HCT116 (cell line): ENCODE measurements at regions not wholly inside any gene's neighbourhood (a gene's known extent, or its start where the extent isn't known, plus 50 kb on each side); places are given as distances from the start of the nearest gene placed in this dataset.

Experiments used
- ATAC-seq: fragments of 200-7000 bp; cut with Tn5 transposase; 2 replicates; pipeline ENCODE4 v1.9.1; 2020; ENCODE audit warnings: mild to moderate bottlenecking, moderate library complexity
- BruUV-seq: library from RNA; stranded (reverse); fragments of 400-500 nt; replicated peaks from 2 replicates; lab custom pipeline; 2021; lab: Mats Ljungman, UMichigan
- CTCF ChIA-PET: fragments of 300-600 bp; sonication (Branson Sonifier 250); formaldehyde crosslinking; loops from one replicate; lab custom pipeline; 2021; ENCODE audit warnings: antibody characterized with exemption; lab: Charles Lee
- POLR2A ChIA-PET: fragments of 300-600, 350-600 bp; sonication (Branson Sonifier 250); formaldehyde crosslinking; loops from one replicate; lab custom pipeline; 2021; ENCODE audit warnings: antibody characterized with exemption; lab: Charles Lee
- RAD21 ChIA-PET, 2 experiments: fragments of 300-600 bp; sonication (Branson Sonifier 250); formaldehyde crosslinking; loops; one replicate each; lab custom pipeline; 2023; ENCODE audit warnings: low total read pairs in 2 of 2; ENCODE audit not compliant: uncharacterized antibody in 2 of 2, unreplicated experiment in 2 of 2, low non-redundant PET in 1 of 2; lab: Charles Lee
- DNase-seq: peaks from one replicate; pipeline ENCODE4 v3.0.0-alpha.2; 2010; ENCODE audit warnings: low read depth, low spot score
- H2AFZ ChIP-seq: fragments of 200-600 bp; shearing (Covaris generic), sonication (generic); 2 replicates; pipeline ENCODE4 v1.6.1; 2017; ENCODE audit warnings: low read depth, mixed run types, mixed read lengths, antibody characterized with exemption, low read length; ENCODE audit not compliant: poor library complexity, severe bottlenecking
- H3K27ac ChIP-seq: 2 replicates; pipeline ENCODE4 v1.5.1; 2012; ENCODE audit warnings: low read depth, low read length
- H3K27me3 ChIP-seq: fragments of 200-600 bp; sonication (generic); 2 replicates; pipeline ENCODE4 v1.6.1; 2016; ENCODE audit warnings: mixed run types, low read length, mixed read lengths; ENCODE audit not compliant: insufficient read depth
- H3K36me3 ChIP-seq, 2 experiments: fragments of 200-500 bp in 1 of 2; fragments of 200-600 bp in 1 of 2; sonication (Bioruptor generic) in 1 of 2; sonication (generic) in 1 of 2; 2 replicates each; pipeline versions ENCODE4 v1.5.1 to v1.6.1; 2014 to 2016; ENCODE audit warnings: low read length in 2 of 2, inconsistent platforms in 1 of 2, mixed read lengths in 1 of 2, mixed run types in 1 of 2; ENCODE audit not compliant: insufficient read depth in 2 of 2, control insufficient read depth in 1 of 2
- H3K4me1 ChIP-seq, 2 experiments: fragments of 200-600 bp in 1 of 2; sonication (generic) in 1 of 2; 2 replicates each; pipeline versions ENCODE4 v1.5.1 to v1.6.1; 2012 to 2017; ENCODE audit warnings: low read length in 2 of 2, inconsistent platforms in 1 of 2, mild to moderate bottlenecking in 1 of 2, mixed read lengths in 1 of 2, mixed run types in 1 of 2, moderate library complexity in 1 of 2; ENCODE audit not compliant: insufficient read depth in 2 of 2, control insufficient read depth in 1 of 2
- H3K4me2 ChIP-seq: fragments of 200-600 bp; sonication (generic); 2 replicates; pipeline ENCODE4 v1.6.1; 2017; ENCODE audit warnings: mixed run types, low read length, mixed read lengths
- H3K4me3 ChIP-seq, 2 experiments: fragments of 200-600 bp in 1 of 2; sonication (generic) in 1 of 2; replicated peaks in 1 of 2; 2 replicates each; pipeline ENCODE4 v1.5.1; 2011 to 2016; ENCODE audit warnings: low read length in 2 of 2, control low read depth in 1 of 2, low read depth in 1 of 2, mild to moderate bottlenecking in 1 of 2, mixed read lengths in 1 of 2, mixed run types in 1 of 2
- H3K79me2 ChIP-seq: fragments of 200-600 bp; sonication (generic); 2 replicates; pipeline ENCODE4 v1.6.1; 2017; ENCODE audit warnings: mild to moderate bottlenecking, mixed run types, low read length, moderate library complexity, mixed read lengths; ENCODE audit not compliant: insufficient read depth
- H3K9ac ChIP-seq: fragments of 200-600 bp; sonication (generic); 2 replicates; pipeline ENCODE4 v1.6.1; 2016; ENCODE audit warnings: low read length, mixed read lengths
- H3K9me2 ChIP-seq: fragments of 200-600 bp; sonication (generic), shearing (Covaris generic); 2 replicates; pipeline ENCODE4 v1.6.1; 2017; ENCODE audit warnings: mixed run types, mild to moderate bottlenecking, moderate library complexity; ENCODE audit not compliant: insufficient read depth
- H3K9me3 ChIP-seq, 2 experiments: fragments of 200-500 bp in 1 of 2; fragments of 200-600 bp in 1 of 2; sonication (Bioruptor generic) in 1 of 2; sonication (generic) in 1 of 2; 2 replicates each; pipeline ENCODE4 v1.6.1; 2014 to 2017; ENCODE audit warnings: low read length in 2 of 2, mixed read lengths in 2 of 2, inconsistent platforms in 1 of 2, low read depth in 1 of 2, mild to moderate bottlenecking in 1 of 2, mixed run types in 1 of 2, moderate library complexity in 1 of 2; ENCODE audit not compliant: control insufficient read depth in 1 of 2, insufficient read depth in 1 of 2
- H4K20me1 ChIP-seq: fragments of 200-600 bp; sonication (generic), shearing (Covaris generic); 2 replicates; pipeline ENCODE4 v1.6.1; 2017; ENCODE audit warnings: mixed run types, mild to moderate bottlenecking, moderate library complexity; ENCODE audit not compliant: insufficient read depth
- CBX3 ChIP-seq: IDR thresholded peaks from 2 replicates; pipeline ENCODE4 v1.6.1; 2012; ENCODE audit warnings: low read depth
- CTCF ChIP-seq, 3 experiments: fragments of 200-600 bp in 1 of 3; sonication (generic) in 1 of 3; IDR thresholded peaks in 2 of 3; conservative IDR thresholded peaks in 1 of 3; 2 replicates each; pipeline ENCODE4 v1.5.1; 2012 to 2017; ENCODE audit warnings: low read depth in 2 of 3, low read length in 2 of 3, antibody characterized with exemption in 1 of 3, borderline replicate concordance in 1 of 3, control low read depth in 1 of 3, mild to moderate bottlenecking in 1 of 3, mixed read lengths in 1 of 3, mixed run types in 1 of 3, moderate library complexity in 1 of 3; ENCODE audit not compliant: insufficient read depth in 1 of 3
- EGR1 ChIP-seq: IDR thresholded peaks from 2 replicates; pipeline ENCODE4 v1.6.1; 2012; ENCODE audit warnings: low read depth
- ELF1 ChIP-seq: IDR thresholded peaks from 2 replicates; pipeline ENCODE4 v1.6.1; 2012; ENCODE audit warnings: low read depth, borderline replicate concordance
- EZH2 ChIP-seq: fragments of 200-600 bp; sonication (generic); IDR thresholded peaks from 2 replicates; pipeline ENCODE4 v1.6.1; 2017; ENCODE audit warnings: antibody characterized with exemption, mixed run types
- EZH2phosphoT487 ChIP-seq: fragments of 200-600 bp; IDR thresholded peaks from 2 replicates; pipeline ENCODE4 v1.6.1; 2018; ENCODE audit warnings: antibody characterized with exemption, borderline replicate concordance
- FOSL1 ChIP-seq: IDR thresholded peaks from 2 replicates; pipeline ENCODE4 v1.6.1; 2012; ENCODE audit warnings: low read depth
- POLR2A ChIP-seq: IDR thresholded peaks from 2 replicates; pipeline ENCODE4 v1.7.0; 2011; ENCODE audit warnings: borderline replicate concordance; ENCODE audit not compliant: insufficient read depth, insufficient read length; ENCODE audit errors: extremely low read depth
- POLR2AphosphoS5 ChIP-seq: IDR thresholded peaks from 2 replicates; pipeline ENCODE4 v1.6.1; 2011; ENCODE audit warnings: mild to moderate bottlenecking, low read depth, low read length, moderate library complexity
- REST ChIP-seq: IDR thresholded peaks from 2 replicates; pipeline ENCODE4 v1.6.1; 2012; ENCODE audit warnings: low read depth
- SRF ChIP-seq: IDR thresholded peaks from 2 replicates; pipeline ENCODE4 v1.6.1; 2012; ENCODE audit warnings: low read depth
- TCF7L2 ChIP-seq: IDR thresholded peaks from 2 replicates; pipeline ENCODE4 v1.7.0; 2011; ENCODE audit warnings: borderline replicate concordance, inconsistent platforms; ENCODE audit not compliant: insufficient read depth, insufficient read length; ENCODE audit errors: extremely low read depth
- YY1 ChIP-seq: IDR thresholded peaks from 2 replicates; pipeline ENCODE4 v1.6.1; 2011; ENCODE audit warnings: low read length, low read depth, moderate library complexity, mild to moderate bottlenecking; ENCODE audit not compliant: insufficient replicate concordance; ENCODE audit errors: extremely low read depth
- ZNF274 ChIP-seq: fragments of 200-500 bp; sonication (Bioruptor generic); IDR thresholded peaks from 2 replicates; pipeline ENCODE4 v1.6.1; 2014; ENCODE audit warnings: mild to moderate bottlenecking, low read depth, low read length, inconsistent platforms
- intact Hi-C: fragments of 100-400 bp; cut with micrococcal nuclease; formaldehyde crosslinking; loops from 2 replicates; pipeline ENCODE4 v1.10.0; 2022
- TF ChIP-seq, protein P1 (sequence below): IDR thresholded peaks from 2 replicates; pipeline ENCODE4 v1.6.1; 2012
- TF ChIP-seq, protein P2 (sequence below): IDR thresholded peaks from 2 replicates; pipeline ENCODE4 v1.6.1; 2012

GRCh38 chr1:95631695-95632094 lies 397.7 kb downstream of the RWDD3 start:
- intact Hi-C loops: no loop called here
- DNase-seq: no peak
- H3K36me3 ChIP-seq: no peaks in the 10 kb centered on the region
- H3K4me2 ChIP-seq: no peak overlapping the region
- POLR2A ChIA-PET: no interaction called here
- no peak overlapping the region for H3K4me3 ChIP-seq
- no peaks in the 10 kb centered on the region for H3K9me3 ChIP-seq
- RAD21 ChIA-PET: no interaction called here
- H3K27me3 ChIP-seq: no peaks in the 10 kb centered on the region
- no peaks in the 10 kb centered on the region for H3K4me1 ChIP-seq
- no peaks in the 10 kb centered on the region for H3K9me2 ChIP-seq
- no peak for ATAC-seq
- BruUV-seq: no TSS peak
- CTCF ChIA-PET: no interaction called here
- H2AFZ ChIP-seq: no peak overlapping the region
- H3K27ac ChIP-seq: no peak overlapping the region
- TF ChIP-seq REST (no peak), CBX3 (no peak), TCF7L2 (no peak), SRF (no peak), EZH2phosphoT487 (no peak), YY1 (no peak), FOSL1 (no peak), EZH2 (no peak), ELF1 (no peak), CTCF (IDR thresholded peaks at IDR 0.05 in 2 of 3, conservative IDR thresholded peaks at IDR 0.05 in 1 of 3; ENCODE audit: borderline replicate concordance in 1 of 3, insufficient read depth in 1 of 3, low read depth in 2 of 3, low read length in 2 of 3) (no peak), POLR2A (no peak), ZNF274 (no peak), EGR1 (no peak), POLR2AphosphoS5 (no peak)
- TF ChIP-seq, protein P1, sequence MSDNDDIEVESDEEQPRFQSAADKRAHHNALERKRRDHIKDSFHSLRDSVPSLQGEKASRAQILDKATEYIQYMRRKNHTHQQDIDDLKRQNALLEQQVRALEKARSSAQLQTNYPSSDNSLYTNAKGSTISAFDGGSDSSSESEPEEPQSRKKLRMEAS: no peak
- TF ChIP-seq, protein P2, sequence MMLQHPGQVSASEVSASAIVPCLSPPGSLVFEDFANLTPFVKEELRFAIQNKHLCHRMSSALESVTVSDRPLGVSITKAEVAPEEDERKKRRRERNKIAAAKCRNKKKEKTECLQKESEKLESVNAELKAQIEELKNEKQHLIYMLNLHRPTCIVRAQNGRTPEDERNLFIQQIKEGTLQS: no peak
- TF ChIP-seq, all 23 proteins: peak for 0
- H3K79me2 ChIP-seq: no peaks in the 10 kb centered on the region
- H3K9ac ChIP-seq: no peak overlapping the region
- H4K20me1 ChIP-seq: no peaks in the 10 kb centered on the region
